B cell (primary cell): ENCODE measurements at regions not wholly inside any gene's neighbourhood (a gene's known extent, or its start where the extent isn't known, plus 50 kb on each side); places are given as distances from the start of the nearest gene placed in this dataset.

ENCODE experiments used
- ATAC-seq: fragments of 200-7000 bp; cut with Tn5 transposase; one replicate; pipeline ENCODE4 v1.10.0; 2021; ENCODE audit warnings: low read depth, mild to moderate bottlenecking, moderate number of reproducible peaks, moderate library complexity
- CTCF ChIA-PET: fragments of 350-600 bp; sonication (Branson Sonifier 250); formaldehyde crosslinking; loops from one replicate; lab custom pipeline; 2021; ENCODE audit warnings: antibody characterized with exemption, inconsistent platforms; lab: Charles Lee
- POLR2A ChIA-PET: fragments of 350-600 bp; sonication (Branson Sonifier 250); formaldehyde crosslinking; loops from one replicate; lab custom pipeline; 2021; ENCODE audit warnings: antibody characterized with exemption; lab: Charles Lee
- DNase-seq: peaks from one replicate; pipeline ENCODE4 v3.0.0; 2013
- H2AFZ ChIP-seq: 2 replicates; pipeline ENCODE4 v1.6.1; 2012; ENCODE audit warnings: mild to moderate bottlenecking, low read depth, low read length; ENCODE audit not compliant: insufficient read depth, poor library complexity, severe bottlenecking
- H3K27ac ChIP-seq, 2 donors: 1 replicate in 1 of 2; 2 replicates in 1 of 2; pipeline ENCODE4 v1.5.1; 2012 to 2013; ENCODE audit warnings: low read length in 2 of 2, mild to moderate bottlenecking in 2 of 2, moderate library complexity in 1 of 2
- H3K27me3 ChIP-seq, 4 experiments: fragments of 200-600 bp in 1 of 4; sonication (generic) in 1 of 4; replicated peaks in 1 of 4; 1 replicate in 2 of 4; 2 replicates in 2 of 4; pipeline versions ENCODE4 v1.6.1 to v1.7.0; 2013 to 2016; ENCODE audit warnings: low read length in 3 of 4, mild to moderate bottlenecking in 2 of 4, mixed read lengths in 1 of 4, moderate library complexity in 1 of 4; ENCODE audit not compliant: insufficient read depth in 4 of 4, control insufficient read depth in 3 of 4; ENCODE audit errors: control extremely low read depth in 1 of 4
- H3K36me3 ChIP-seq, 2 experiments: replicated peaks in 1 of 2; 1 replicate in 1 of 2; 2 replicates in 1 of 2; pipeline versions ENCODE4 v1.6.1 to v1.7.1; 2013; ENCODE audit warnings: low read length in 1 of 2; ENCODE audit not compliant: insufficient read depth in 2 of 2, control insufficient read depth in 1 of 2; ENCODE audit errors: control extremely low read depth in 1 of 2, extremely low read depth in 1 of 2
- H3K4me1 ChIP-seq, 2 donors: fragments of 200-600 bp in 1 of 2; sonication (generic) in 1 of 2; 1 replicate in 1 of 2; 2 replicates in 1 of 2; pipeline versions ENCODE4 v1.5.1 to v1.6.1; 2013 to 2017; ENCODE audit warnings: low read length in 2 of 2; ENCODE audit not compliant: control insufficient read depth in 2 of 2, insufficient read depth in 2 of 2
- H3K4me2 ChIP-seq: replicated peaks from 2 replicates; pipeline ENCODE3; 2012; ENCODE audit warnings: mild to moderate bottlenecking, low read depth, low read length; ENCODE audit not compliant: poor library complexity, severe bottlenecking
- H3K4me3 ChIP-seq, 5 experiments: fragments of 200-600 bp in 1 of 5; sonication (generic) in 1 of 5; 1 replicate in 3 of 5; 2 replicates in 2 of 5; pipeline versions ENCODE4 v1.5.1 to v1.7.0; 2011 to 2016; ENCODE audit warnings: low read length in 4 of 5, mild to moderate bottlenecking in 4 of 5, low read depth in 2 of 5, control low read depth in 1 of 5, moderate library complexity in 1 of 5; ENCODE audit not compliant: insufficient read depth in 1 of 5; ENCODE audit errors: control extremely low read depth in 1 of 5, extremely low read depth in 1 of 5
- H3K79me2 ChIP-seq: fragments of 200-600 bp; sonication (generic); one replicate; pipeline ENCODE4 v1.6.0; 2016; ENCODE audit warnings: low read length; ENCODE audit not compliant: control insufficient read depth, insufficient read depth
- H3K9ac ChIP-seq: fragments of 200-600 bp; sonication (generic); 2 replicates; pipeline ENCODE4 v1.6.1; 2017; ENCODE audit warnings: mild to moderate bottlenecking, low read length, moderate library complexity
- H3K9me3 ChIP-seq, 3 donors: one replicate each; pipeline versions ENCODE4 v1.6.1 to v1.7.1; 2013; ENCODE audit warnings: low read length in 2 of 3; ENCODE audit not compliant: control insufficient read depth in 2 of 3, insufficient read depth in 1 of 3; ENCODE audit errors: control extremely low read depth in 1 of 3
- H4K20me1 ChIP-seq: 2 replicates; pipeline ENCODE4 v1.6.0; 2012; ENCODE audit warnings: mild to moderate bottlenecking, low read length; ENCODE audit not compliant: insufficient read depth, control insufficient read depth, poor library complexity, severe bottlenecking
- H3K27ac Mint-ChIP-seq: one replicate; pipeline ENCODE4 v1.8.0; 2021; ENCODE audit warnings: mixed read lengths
- H3K27me3 Mint-ChIP-seq: one replicate; pipeline ENCODE4 v1.8.0; 2021; ENCODE audit warnings: mixed read lengths
- H3K4me1 Mint-ChIP-seq: one replicate; pipeline ENCODE4 v1.8.0; 2021; ENCODE audit warnings: mixed read lengths
- H3K4me3 Mint-ChIP-seq: one replicate; pipeline ENCODE4 v1.8.0; 2021; ENCODE audit warnings: mixed read lengths
- H3K9me3 Mint-ChIP-seq: one replicate; pipeline ENCODE4 v1.8.0; 2022; ENCODE audit warnings: mixed read lengths; ENCODE audit not compliant: insufficient read depth
- CTCF ChIP-seq: fragments of 200-600 bp; IDR thresholded peaks from one replicate; pipeline ENCODE4 v1.8.0; 2022; ENCODE audit warnings: antibody characterized with exemption, mild to moderate bottlenecking
- EZH2 ChIP-seq: IDR thresholded peaks from 2 replicates; pipeline ENCODE4 v1.6.1; 2012; ENCODE audit warnings: borderline replicate concordance, low read depth, mild to moderate bottlenecking, moderate library complexity, low read length; ENCODE audit not compliant: insufficient read depth, poor library complexity, severe bottlenecking
- WGBS: methylation state at CpG from one replicate; pipeline ENCODE4 v1.1.5; 2013; ENCODE audit warnings: missing lambda C conversion rate; ENCODE audit not compliant: insufficient coverage; 5-methylcytosine and 5-hydroxymethylcytosine counted together
- intact Hi-C: fragments of 100-400 bp; cut with micrococcal nuclease; formaldehyde crosslinking; loops from one replicate; pipeline ENCODE4 v1.10.0; 2022

DNA sequence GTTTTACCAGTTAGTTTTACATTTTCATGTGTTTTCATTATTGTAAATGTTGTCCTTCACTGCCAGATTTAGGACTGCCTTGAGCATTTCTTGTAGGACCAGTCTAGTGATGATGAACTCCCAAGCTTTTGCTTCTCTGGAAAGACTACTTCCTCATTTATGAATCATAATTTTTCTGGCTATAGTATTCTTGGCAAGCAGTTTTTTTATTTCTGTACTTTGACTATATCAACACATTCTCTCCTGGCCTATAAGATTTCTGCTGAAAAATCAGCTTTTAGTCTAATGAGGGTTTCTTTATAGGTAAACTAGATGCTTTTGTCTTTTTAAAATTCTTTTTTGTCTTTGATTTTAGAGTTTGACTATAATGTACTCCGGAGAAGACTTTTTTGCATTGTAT is 256.8 kb upstream of the GRAMD2B start:
- TF ChIP-seq EZH2 (no peak), CTCF (no peak)
- no peak overlapping the region for H2AFZ ChIP-seq
- peaks cover 4 to 22% (median 18%) of the 10 kb centered on the region in 3 donors for H3K9me3 ChIP-seq
- no peaks in the 10 kb centered on the region for H4K20me1 ChIP-seq
- Mint-ChIP-seq H3K4me3 (no peak overlapping the region), H3K27ac (no peak overlapping the region), H3K9me3 (peaks cover 16% of the 10 kb centered on the region), H3K4me1 (no peaks in the 10 kb centered on the region), H3K27me3 (no peaks in the 10 kb centered on the region)
- POLR2A ChIA-PET = no interaction called here
- no peak for ATAC-seq
- H3K27ac ChIP-seq = no peak overlapping the region
- CTCF ChIA-PET = no interaction called here
- no peaks in the 10 kb centered on the region for H3K36me3 ChIP-seq
- H3K4me2 ChIP-seq = no peak overlapping the region
- no CpG with 5 or more reads among the region's 1 CpG for WGBS
- no peaks in the 10 kb centered on the region for H3K27me3 ChIP-seq
- intact Hi-C loops = no loop called here
- H3K79me2 ChIP-seq = no peaks in the 10 kb centered on the region
- no peak overlapping the region for H3K4me3 ChIP-seq
- H3K9ac ChIP-seq = no peak overlapping the region
- no peak for DNase-seq
- H3K4me1 ChIP-seq = no peaks in the 10 kb centered on the region

- TF ChIP-seq EZH2 = no peak
- no peak for TF ChIP-seq CTCF
- Histone ChIP-seq H3K4me2 (no peak overlapping the region), H3K27me3 (no peaks in the 10 kb centered on the region), H3K79me2 (no peaks in the 10 kb centered on the region), H3K27ac (no peak overlapping the region), H3K36me3 (no peaks in the 10 kb centered on the region), H3K4me1 (no peaks in the 10 kb centered on the region), H4K20me1 (no peaks in the 10 kb centered on the region), H3K9me3 (peaks cover 4 to 29% (median 22%) of the 10 kb centered on the region in 3 donors), H3K9ac (no peak overlapping the region), H2AFZ (no peak overlapping the region), H3K4me3 (no peak overlapping the region)
- POLR2A ChIA-PET = no interaction called here
- Mint-ChIP-seq H3K9me3 (peaks cover 16% of the 10 kb centered on the region), H3K27ac (no peak overlapping the region), H3K27me3 (peaks cover 3% of the 10 kb centered on the region), H3K4me3 (no peak overlapping the region), H3K4me1 (no peaks in the 10 kb centered on the region)
- WGBS = 88% methylated on average over 1 of the region's 1 CpG
- intact Hi-C loops = no loop called here
- DNase-seq (no peak), ATAC-seq (no peak)
- CTCF ChIA-PET = no interaction called here
Observed at GRCh38 chr5:126168785-126169184, 254.4 kb upstream of the GRAMD2B start.
